ENCODE measurements at regions not wholly inside any gene's neighbourhood (a gene's known extent, or its start where the extent isn't known, plus 50 kb on each side); places are given as distances from the start of the nearest gene placed in this dataset.

DNA sequence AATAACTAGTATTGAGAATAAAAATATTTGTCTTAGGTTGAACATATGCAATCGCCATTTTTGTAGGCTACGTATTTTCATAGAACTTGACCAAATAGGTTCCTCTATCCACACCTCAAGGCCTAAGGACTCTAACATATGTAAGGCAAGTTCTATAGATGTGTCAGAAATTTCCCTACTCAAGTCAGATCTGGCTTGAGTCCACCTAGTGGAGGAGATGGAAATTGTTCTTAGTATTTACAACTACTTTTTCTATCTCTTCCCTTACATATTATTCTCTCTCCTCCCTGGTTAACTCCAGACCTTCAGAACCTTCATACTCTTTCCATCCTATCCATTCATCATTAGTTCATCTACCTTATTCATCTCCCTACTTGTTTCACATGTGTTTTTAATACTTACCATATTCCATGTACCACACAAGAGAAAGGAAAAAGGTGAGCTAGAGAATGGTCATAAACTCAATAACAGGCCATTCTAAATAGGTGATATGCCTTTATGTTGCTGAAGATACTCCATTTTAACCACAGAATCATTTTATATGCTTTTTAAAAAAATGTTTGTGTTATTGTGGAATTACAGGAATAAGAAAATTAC lies 174.5 kb upstream of the HDAC9 start:
- H3K36me3 ChIP-seq (ENCODE audit: control insufficient read depth, insufficient read depth, low read length), result no peaks in the 10 kb centered on the region
- no peak for DNase-seq
- H3K9ac ChIP-seq (ENCODE audit: extremely low read depth, low read length, poor library complexity, severe bottlenecking), result no peak overlapping the region
- H3K27me3 ChIP-seq (ENCODE audit: control insufficient read depth, insufficient read depth, low read length, poor library complexity, severe bottlenecking), result no peaks in the 10 kb centered on the region
- H3K4me3 Mint-ChIP-seq, result no peak overlapping the region
- TF ChIP-seq, protein P1, sequence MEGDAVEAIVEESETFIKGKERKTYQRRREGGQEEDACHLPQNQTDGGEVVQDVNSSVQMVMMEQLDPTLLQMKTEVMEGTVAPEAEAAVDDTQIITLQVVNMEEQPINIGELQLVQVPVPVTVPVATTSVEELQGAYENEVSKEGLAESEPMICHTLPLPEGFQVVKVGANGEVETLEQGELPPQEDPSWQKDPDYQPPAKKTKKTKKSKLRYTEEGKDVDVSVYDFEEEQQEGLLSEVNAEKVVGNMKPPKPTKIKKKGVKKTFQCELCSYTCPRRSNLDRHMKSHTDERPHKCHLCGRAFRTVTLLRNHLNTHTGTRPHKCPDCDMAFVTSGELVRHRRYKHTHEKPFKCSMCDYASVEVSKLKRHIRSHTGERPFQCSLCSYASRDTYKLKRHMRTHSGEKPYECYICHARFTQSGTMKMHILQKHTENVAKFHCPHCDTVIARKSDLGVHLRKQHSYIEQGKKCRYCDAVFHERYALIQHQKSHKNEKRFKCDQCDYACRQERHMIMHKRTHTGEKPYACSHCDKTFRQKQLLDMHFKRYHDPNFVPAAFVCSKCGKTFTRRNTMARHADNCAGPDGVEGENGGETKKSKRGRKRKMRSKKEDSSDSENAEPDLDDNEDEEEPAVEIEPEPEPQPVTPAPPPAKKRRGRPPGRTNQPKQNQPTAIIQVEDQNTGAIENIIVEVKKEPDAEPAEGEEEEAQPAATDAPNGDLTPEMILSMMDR (conservative IDR thresholded peaks at IDR 0.05), result peak; percentile 80
- H3K27ac Mint-ChIP-seq, result no peak overlapping the region
- H3K4me1 ChIP-seq (ENCODE audit: control insufficient read depth, insufficient read depth, low read length), result peaks cover 9% of the 10 kb centered on the region
- no peak overlapping the region for H3K27ac ChIP-seq (ENCODE audit: low read depth, low read length)
- H3K36me3 Mint-ChIP-seq (ENCODE audit: low read depth), result no peaks in the 10 kb centered on the region
- no peaks in the 10 kb centered on the region for H3K9me3 ChIP-seq (ENCODE audit: control insufficient read depth, low read length)
- no peak overlapping the region for H3K4me3 ChIP-seq (ENCODE audit: low read length)
- H3K27me3 Mint-ChIP-seq (ENCODE audit: insufficient read depth), result no peaks in the 10 kb centered on the region
- WGBS, 2 experiments (ENCODE audit: insufficient coverage in 1 of 2, insufficient read length in 1 of 2), result 100% methylated on average over 2 of the region's 2 CpGs; no CpG with 5 or more reads in 1 of the 2 experiments
- no peaks in the 10 kb centered on the region for H3K9me3 Mint-ChIP-seq
- peaks cover 20% of the 10 kb centered on the region for H3K4me1 Mint-ChIP-seq

DNA sequence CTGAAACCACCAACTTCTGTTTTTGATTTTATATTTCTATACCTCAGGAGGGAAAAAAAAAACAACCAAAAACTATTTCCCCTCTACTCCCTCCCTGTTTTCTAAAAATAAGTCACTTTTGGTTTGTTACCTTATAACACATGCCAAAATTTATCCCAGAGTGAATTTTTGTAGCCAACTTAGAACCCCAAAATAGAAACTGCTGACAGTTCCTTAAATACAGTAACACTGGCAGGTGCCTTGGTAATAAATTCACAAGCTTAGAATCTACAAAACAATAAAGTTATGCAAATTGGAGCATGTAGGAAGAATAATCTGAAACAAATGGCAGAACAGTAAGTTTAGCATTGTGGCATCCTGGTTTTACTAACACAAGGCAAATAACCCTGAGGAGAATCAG lies 165.0 kb upstream of the HDAC9 start:
- no peaks in the 10 kb centered on the region for H3K4me1 ChIP-seq (ENCODE audit: control insufficient read depth, insufficient read depth, low read length)
- no peak overlapping the region for H3K9ac ChIP-seq (ENCODE audit: extremely low read depth, low read length, poor library complexity, severe bottlenecking)
- TF ChIP-seq, protein P1 (conservative IDR thresholded peaks at IDR 0.05), result no peak
- no peak overlapping the region for H3K4me3 ChIP-seq (ENCODE audit: low read length)
- H3K36me3 ChIP-seq (ENCODE audit: control insufficient read depth, insufficient read depth, low read length), result no peaks in the 10 kb centered on the region
- Mint-ChIP-seq H3K4me1 (no peaks in the 10 kb centered on the region), H3K27ac (no peak overlapping the region), H3K27me3 (ENCODE audit: insufficient read depth) (no peaks in the 10 kb centered on the region), H3K4me3 (no peak overlapping the region), H3K9me3 (no peaks in the 10 kb centered on the region), H3K36me3 (ENCODE audit: low read depth) (no peaks in the 10 kb centered on the region)
- no peaks in the 10 kb centered on the region for H3K27me3 ChIP-seq (ENCODE audit: control insufficient read depth, insufficient read depth, low read length, poor library complexity, severe bottlenecking)
- no peak for DNase-seq
- no peaks in the 10 kb centered on the region for H3K9me3 ChIP-seq (ENCODE audit: control insufficient read depth, low read length)
- no peak overlapping the region for H3K27ac ChIP-seq (ENCODE audit: low read depth, low read length)

DNA sequence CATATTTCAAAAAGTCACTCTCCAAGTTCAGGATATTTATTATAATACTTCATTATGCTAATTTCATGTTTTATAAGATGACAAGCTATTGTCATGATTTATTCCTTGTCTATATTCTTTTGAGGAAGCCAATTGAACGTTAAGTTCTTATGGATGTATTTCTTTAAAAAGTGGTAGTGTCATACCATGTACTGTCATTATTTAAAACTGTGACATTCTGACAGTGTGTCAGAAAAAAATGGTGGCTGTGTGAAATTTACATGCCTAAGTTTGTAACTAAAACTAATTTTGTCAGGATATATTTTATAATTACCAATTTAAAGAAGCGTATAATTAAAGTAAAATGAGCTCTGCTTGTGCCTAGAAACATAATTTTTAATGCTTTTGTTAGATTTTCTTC lies 158.9 kb upstream of the HDAC9 start:
- peaks cover 6% of the 10 kb centered on the region for H3K9me3 ChIP-seq (ENCODE audit: control insufficient read depth, low read length)
- H3K27me3 ChIP-seq (ENCODE audit: control insufficient read depth, insufficient read depth, low read length, poor library complexity, severe bottlenecking), result no peaks in the 10 kb centered on the region
- TF ChIP-seq, protein P1 (conservative IDR thresholded peaks at IDR 0.05), result no peak
- Mint-ChIP-seq H3K9me3 (peaks cover 8% of the 10 kb centered on the region), H3K4me1 (no peaks in the 10 kb centered on the region), H3K4me3 (no peak overlapping the region), H3K27ac (no peak overlapping the region), H3K36me3 (ENCODE audit: low read depth) (peaks cover 3% of the 10 kb centered on the region), H3K27me3 (ENCODE audit: insufficient read depth) (no peaks in the 10 kb centered on the region)
- no peak overlapping the region for H3K4me3 ChIP-seq (ENCODE audit: low read length)
- H3K27ac ChIP-seq (ENCODE audit: low read depth, low read length), result no peak overlapping the region
- H3K9ac ChIP-seq (ENCODE audit: extremely low read depth, low read length, poor library complexity, severe bottlenecking), result no peak overlapping the region
- no peaks in the 10 kb centered on the region for H3K4me1 ChIP-seq (ENCODE audit: control insufficient read depth, insufficient read depth, low read length)
- 93% methylated on average over 1 of the region's 2 CpGs; no CpG with 5 or more reads in 1 of the 2 experiments for WGBS, 2 experiments (ENCODE audit: insufficient coverage in 1 of 2, insufficient read length in 1 of 2)
- DNase-seq, result no peak
- H3K36me3 ChIP-seq (ENCODE audit: control insufficient read depth, insufficient read depth, low read length), result no peaks in the 10 kb centered on the region

Data from endodermal cell (in vitro differentiated cells).